GM23248 (cell line): ENCODE measurements at regions not wholly inside any gene's neighbourhood (a gene's known extent, or its start where the extent isn't known, plus 50 kb on each side); places are given as distances from the start of the nearest gene placed in this dataset.

Source experiments
- DNase-seq: peaks from one replicate; pipeline ENCODE4 v3.0.0-alpha.2; 2015
- H2AFZ ChIP-seq: fragments of 200-600 bp; sonication (generic); 2 replicates; pipeline ENCODE4 v1.6.1; 2016; ENCODE audit warnings: antibody characterized with exemption
- H3F3A ChIP-seq: fragments of 200-600 bp; sonication (generic); 2 replicates; pipeline ENCODE4 v1.6.1; 2016; ENCODE audit warnings: mild to moderate bottlenecking, antibody characterized with exemption, mixed run types; ENCODE audit not compliant: insufficient read depth
- H3K27ac ChIP-seq: fragments of 200-600 bp; sonication (generic); 2 replicates; pipeline ENCODE4 v1.5.1; 2016; ENCODE audit warnings: mild to moderate bottlenecking
- H3K27me3 ChIP-seq: fragments of 200-600 bp; sonication (generic); replicated peaks from 2 replicates; pipeline ENCODE4 v1.6.1; 2016; ENCODE audit warnings: mild to moderate bottlenecking; ENCODE audit not compliant: insufficient read depth
- H3K36me3 ChIP-seq: fragments of 200-600 bp; sonication (generic); 2 replicates; pipeline ENCODE4 v1.6.1; 2016; ENCODE audit warnings: low read depth, mild to moderate bottlenecking
- H3K4me1 ChIP-seq: fragments of 200-600 bp; sonication (generic); 2 replicates; pipeline ENCODE4 v1.6.1; 2016; ENCODE audit warnings: mild to moderate bottlenecking; ENCODE audit not compliant: insufficient read depth
- H3K4me2 ChIP-seq: fragments of 200-600 bp; sonication (generic); one replicate; pipeline ENCODE4 v1.6.1; 2016; ENCODE audit warnings: mild to moderate bottlenecking; ENCODE audit not compliant: unreplicated experiment
- H3K4me3 ChIP-seq: fragments of 200-600 bp; sonication (generic); 2 replicates; pipeline ENCODE4 v1.5.1; 2016; ENCODE audit warnings: mild to moderate bottlenecking
- H3K79me2 ChIP-seq: fragments of 200-600 bp; sonication (generic); 2 replicates; pipeline ENCODE4 v1.6.1; 2016; ENCODE audit warnings: mild to moderate bottlenecking; ENCODE audit not compliant: insufficient read depth
- H3K9ac ChIP-seq: fragments of 200-600 bp; sonication (generic); 2 replicates; pipeline ENCODE4 v1.6.1; 2016; ENCODE audit warnings: mild to moderate bottlenecking
- H3K9me2 ChIP-seq: fragments of 200-600 bp; sonication (generic); 2 replicates; pipeline ENCODE4 v1.6.1; 2016; ENCODE audit warnings: mixed run types, mild to moderate bottlenecking, moderate library complexity; ENCODE audit not compliant: insufficient read depth
- H3K9me3 ChIP-seq: fragments of 200-600 bp; sonication (generic); one replicate; pipeline ENCODE4 v1.6.1; 2017; ENCODE audit warnings: low read depth
- H4K20me1 ChIP-seq: fragments of 200-600 bp; sonication (generic); 2 replicates; pipeline ENCODE4 v1.6.0; 2016; ENCODE audit not compliant: insufficient read depth
- EZH2 ChIP-seq: fragments of 200-600 bp; sonication (generic); IDR thresholded peaks from 2 replicates; pipeline ENCODE4 v1.6.1; 2018; ENCODE audit warnings: antibody characterized with exemption, mild to moderate bottlenecking; ENCODE audit not compliant: insufficient read depth, poor library complexity, severe bottlenecking
- EZH2phosphoT487 ChIP-seq: fragments of 200-600 bp; sonication (generic); IDR thresholded peaks from 2 replicates; pipeline ENCODE4 v1.6.1; 2018; ENCODE audit warnings: antibody characterized with exemption, moderate library complexity, mild to moderate bottlenecking, low read depth; ENCODE audit not compliant: insufficient read depth
- WGBS, 2 experiments: methylation state at CpG; one replicate each; pipeline ENCODE4 v1.1.6; 2015 to 2017; ENCODE audit warnings: low lambda C conversion rate in 2 of 2, low coverage in 1 of 2; ENCODE audit errors: missing lambda C conversion rate in 2 of 2; 5-methylcytosine and 5-hydroxymethylcytosine counted together
- in situ Hi-C: fragments of 300-500 bp; cut with MboI; formaldehyde crosslinking; loops from 2 replicates; pipeline ENCODE4 v1.15.0; 2020

- DNase-seq = no peak
- Histone ChIP-seq H3K36me3 (no peaks in the 10 kb centered on the region), H3K9me3 (no peaks in the 10 kb centered on the region), H3K4me2 (no peak overlapping the region), H3K4me3 (no peak overlapping the region), H3K9ac (no peak overlapping the region), H4K20me1 (no peaks in the 10 kb centered on the region), H3K79me2 (no peaks in the 10 kb centered on the region), H3K9me2 (no peaks in the 10 kb centered on the region), H2AFZ (no peak overlapping the region), H3F3A (no peaks in the 10 kb centered on the region), H3K4me1 (no peaks in the 10 kb centered on the region), H3K27ac (no peak overlapping the region), H3K27me3 (no peaks in the 10 kb centered on the region)
- TF ChIP-seq EZH2 = no peak
- no peak for TF ChIP-seq EZH2phosphoT487
- in situ Hi-C loops = no loop called here
- 9 to 12% methylated on average over 3 of the region's 3 CpGs for WGBS, 2 experiments
Observed at GRCh38 chr14:25488961-25489360, 439.0 kb upstream of the STXBP6 start.

- H3K79me2 ChIP-seq = no peaks in the 10 kb centered on the region
- no peaks in the 10 kb centered on the region for H3K9me2 ChIP-seq
- H3F3A ChIP-seq = no peaks in the 10 kb centered on the region
- in situ Hi-C loops = no loop called here
- H3K4me1 ChIP-seq = no peaks in the 10 kb centered on the region
- H4K20me1 ChIP-seq = no peaks in the 10 kb centered on the region
- WGBS, 2 experiments = 6% methylated on average over 1 of the region's 1 CpG
- DNase-seq = no peak
- TF ChIP-seq EZH2 (no peak), EZH2phosphoT487 (no peak)
- H2AFZ ChIP-seq = no peak overlapping the region
- no peak overlapping the region for H3K4me3 ChIP-seq
- H3K4me2 ChIP-seq = no peak overlapping the region
- H3K9ac ChIP-seq = no peak overlapping the region
- H3K9me3 ChIP-seq = no peaks in the 10 kb centered on the region
- no peaks in the 10 kb centered on the region for H3K27me3 ChIP-seq
- no peaks in the 10 kb centered on the region for H3K36me3 ChIP-seq
- H3K27ac ChIP-seq = no peak overlapping the region
Observed at GRCh38 chr14:25485381-25485780, 435.4 kb upstream of the STXBP6 start.

- TF ChIP-seq EZH2 (no peak), EZH2phosphoT487 (no peak)
- Histone ChIP-seq H3K9ac (no peak overlapping the region), H3K27me3 (no peaks in the 10 kb centered on the region), H3K36me3 (no peaks in the 10 kb centered on the region), H3F3A (no peaks in the 10 kb centered on the region), H3K9me3 (no peaks in the 10 kb centered on the region), H3K9me2 (no peaks in the 10 kb centered on the region), H3K27ac (no peak overlapping the region), H3K4me2 (no peak overlapping the region), H3K4me3 (no peak overlapping the region), H4K20me1 (no peaks in the 10 kb centered on the region), H3K4me1 (no peaks in the 10 kb centered on the region), H2AFZ (no peak overlapping the region), H3K79me2 (no peaks in the 10 kb centered on the region)
- 0 to 4% methylated on average over 1 of the region's 1 CpG for WGBS, 2 experiments
- in situ Hi-C loops = no loop called here
- DNase-seq = no peak
Observed at GRCh38 chr14:25484906-25485305, 435.0 kb upstream of the STXBP6 start.

GRCh38 chr14:25484235-25484634, 434.3 kb upstream of the STXBP6 start:
- Histone ChIP-seq H3K4me2 (no peak overlapping the region), H3K9me2 (no peaks in the 10 kb centered on the region), H4K20me1 (no peaks in the 10 kb centered on the region), H2AFZ (no peak overlapping the region), H3K9me3 (no peaks in the 10 kb centered on the region), H3K36me3 (no peaks in the 10 kb centered on the region), H3K27ac (no peak overlapping the region), H3K4me3 (no peak overlapping the region), H3K79me2 (no peaks in the 10 kb centered on the region), H3F3A (no peaks in the 10 kb centered on the region), H3K9ac (no peak overlapping the region), H3K4me1 (no peaks in the 10 kb centered on the region), H3K27me3 (no peaks in the 10 kb centered on the region)
- TF ChIP-seq EZH2phosphoT487 = no peak
- no peak for TF ChIP-seq EZH2
- in situ Hi-C loops = no loop called here
- DNase-seq = no peak
- 0% methylated on average over 1 of the region's 1 CpG for WGBS, 2 experiments
